HCT116 (cell line): ENCODE measurements at regions not wholly inside any gene's neighbourhood (a gene's known extent, or its start where the extent isn't known, plus 50 kb on each side); places are given as distances from the start of the nearest gene placed in this dataset.

Source experiments
- ATAC-seq: fragments of 200-7000 bp; cut with Tn5 transposase; 2 replicates; pipeline ENCODE4 v1.9.1; 2020; ENCODE audit warnings: mild to moderate bottlenecking, moderate library complexity
- BruUV-seq: library from RNA; stranded (reverse); fragments of 400-500 nt; replicated peaks from 2 replicates; lab custom pipeline; 2021; lab: Mats Ljungman, UMichigan
- CTCF ChIA-PET: fragments of 300-600 bp; sonication (Branson Sonifier 250); formaldehyde crosslinking; loops from one replicate; lab custom pipeline; 2021; ENCODE audit warnings: antibody characterized with exemption; lab: Charles Lee
- POLR2A ChIA-PET: fragments of 300-600, 350-600 bp; sonication (Branson Sonifier 250); formaldehyde crosslinking; loops from one replicate; lab custom pipeline; 2021; ENCODE audit warnings: antibody characterized with exemption; lab: Charles Lee
- RAD21 ChIA-PET, 2 experiments: fragments of 300-600 bp; sonication (Branson Sonifier 250); formaldehyde crosslinking; loops; one replicate each; lab custom pipeline; 2023; ENCODE audit warnings: low total read pairs in 2 of 2; ENCODE audit not compliant: uncharacterized antibody in 2 of 2, unreplicated experiment in 2 of 2, low non-redundant PET in 1 of 2; lab: Charles Lee
- DNase-seq: peaks from one replicate; pipeline ENCODE4 v3.0.0-alpha.2; 2010; ENCODE audit warnings: low read depth, low spot score
- H2AFZ ChIP-seq: fragments of 200-600 bp; shearing (Covaris generic), sonication (generic); 2 replicates; pipeline ENCODE4 v1.6.1; 2017; ENCODE audit warnings: low read depth, mixed run types, mixed read lengths, antibody characterized with exemption, low read length; ENCODE audit not compliant: poor library complexity, severe bottlenecking
- H3K27ac ChIP-seq: 2 replicates; pipeline ENCODE4 v1.5.1; 2012; ENCODE audit warnings: low read depth, low read length
- H3K27me3 ChIP-seq: fragments of 200-600 bp; sonication (generic); 2 replicates; pipeline ENCODE4 v1.6.1; 2016; ENCODE audit warnings: mixed run types, low read length, mixed read lengths; ENCODE audit not compliant: insufficient read depth
- H3K36me3 ChIP-seq, 2 experiments: fragments of 200-500 bp in 1 of 2; fragments of 200-600 bp in 1 of 2; sonication (Bioruptor generic) in 1 of 2; sonication (generic) in 1 of 2; 2 replicates each; pipeline versions ENCODE4 v1.5.1 to v1.6.1; 2014 to 2016; ENCODE audit warnings: low read length in 2 of 2, inconsistent platforms in 1 of 2, mixed read lengths in 1 of 2, mixed run types in 1 of 2; ENCODE audit not compliant: insufficient read depth in 2 of 2, control insufficient read depth in 1 of 2
- H3K4me1 ChIP-seq, 2 experiments: fragments of 200-600 bp in 1 of 2; sonication (generic) in 1 of 2; 2 replicates each; pipeline versions ENCODE4 v1.5.1 to v1.6.1; 2012 to 2017; ENCODE audit warnings: low read length in 2 of 2, inconsistent platforms in 1 of 2, mild to moderate bottlenecking in 1 of 2, mixed read lengths in 1 of 2, mixed run types in 1 of 2, moderate library complexity in 1 of 2; ENCODE audit not compliant: insufficient read depth in 2 of 2, control insufficient read depth in 1 of 2
- H3K4me2 ChIP-seq: fragments of 200-600 bp; sonication (generic); 2 replicates; pipeline ENCODE4 v1.6.1; 2017; ENCODE audit warnings: mixed run types, low read length, mixed read lengths
- H3K4me3 ChIP-seq, 2 experiments: fragments of 200-600 bp in 1 of 2; sonication (generic) in 1 of 2; replicated peaks in 1 of 2; 2 replicates each; pipeline ENCODE4 v1.5.1; 2011 to 2016; ENCODE audit warnings: low read length in 2 of 2, control low read depth in 1 of 2, low read depth in 1 of 2, mild to moderate bottlenecking in 1 of 2, mixed read lengths in 1 of 2, mixed run types in 1 of 2
- H3K79me2 ChIP-seq: fragments of 200-600 bp; sonication (generic); 2 replicates; pipeline ENCODE4 v1.6.1; 2017; ENCODE audit warnings: mild to moderate bottlenecking, mixed run types, low read length, moderate library complexity, mixed read lengths; ENCODE audit not compliant: insufficient read depth
- H3K9ac ChIP-seq: fragments of 200-600 bp; sonication (generic); 2 replicates; pipeline ENCODE4 v1.6.1; 2016; ENCODE audit warnings: low read length, mixed read lengths
- H3K9me2 ChIP-seq: fragments of 200-600 bp; sonication (generic), shearing (Covaris generic); 2 replicates; pipeline ENCODE4 v1.6.1; 2017; ENCODE audit warnings: mixed run types, mild to moderate bottlenecking, moderate library complexity; ENCODE audit not compliant: insufficient read depth
- H3K9me3 ChIP-seq, 2 experiments: fragments of 200-500 bp in 1 of 2; fragments of 200-600 bp in 1 of 2; sonication (Bioruptor generic) in 1 of 2; sonication (generic) in 1 of 2; 2 replicates each; pipeline ENCODE4 v1.6.1; 2014 to 2017; ENCODE audit warnings: low read length in 2 of 2, mixed read lengths in 2 of 2, inconsistent platforms in 1 of 2, low read depth in 1 of 2, mild to moderate bottlenecking in 1 of 2, mixed run types in 1 of 2, moderate library complexity in 1 of 2; ENCODE audit not compliant: control insufficient read depth in 1 of 2, insufficient read depth in 1 of 2
- H4K20me1 ChIP-seq: fragments of 200-600 bp; sonication (generic), shearing (Covaris generic); 2 replicates; pipeline ENCODE4 v1.6.1; 2017; ENCODE audit warnings: mixed run types, mild to moderate bottlenecking, moderate library complexity; ENCODE audit not compliant: insufficient read depth
- CBX3 ChIP-seq: IDR thresholded peaks from 2 replicates; pipeline ENCODE4 v1.6.1; 2012; ENCODE audit warnings: low read depth
- CEBPB ChIP-seq: IDR thresholded peaks from 2 replicates; pipeline ENCODE4 v1.6.1; 2012; ENCODE audit warnings: low read depth
- EGR1 ChIP-seq: IDR thresholded peaks from 2 replicates; pipeline ENCODE4 v1.6.1; 2012; ENCODE audit warnings: low read depth
- ELF1 ChIP-seq: IDR thresholded peaks from 2 replicates; pipeline ENCODE4 v1.6.1; 2012; ENCODE audit warnings: low read depth, borderline replicate concordance
- EZH2 ChIP-seq: fragments of 200-600 bp; sonication (generic); IDR thresholded peaks from 2 replicates; pipeline ENCODE4 v1.6.1; 2017; ENCODE audit warnings: antibody characterized with exemption, mixed run types
- EZH2phosphoT487 ChIP-seq: fragments of 200-600 bp; IDR thresholded peaks from 2 replicates; pipeline ENCODE4 v1.6.1; 2018; ENCODE audit warnings: antibody characterized with exemption, borderline replicate concordance
- FOSL1 ChIP-seq: IDR thresholded peaks from 2 replicates; pipeline ENCODE4 v1.6.1; 2012; ENCODE audit warnings: low read depth
- JUND ChIP-seq: IDR thresholded peaks from 2 replicates; pipeline ENCODE4 v1.6.1; 2012
- POLR2A ChIP-seq: IDR thresholded peaks from 2 replicates; pipeline ENCODE4 v1.7.0; 2011; ENCODE audit warnings: borderline replicate concordance; ENCODE audit not compliant: insufficient read depth, insufficient read length; ENCODE audit errors: extremely low read depth
- POLR2AphosphoS5 ChIP-seq: IDR thresholded peaks from 2 replicates; pipeline ENCODE4 v1.6.1; 2011; ENCODE audit warnings: mild to moderate bottlenecking, low read depth, low read length, moderate library complexity
- RAD21 ChIP-seq: IDR thresholded peaks from 2 replicates; pipeline ENCODE4 v1.6.1; 2012; ENCODE audit warnings: low read depth, mild to moderate bottlenecking
- SIN3A ChIP-seq: IDR thresholded peaks from 2 replicates; pipeline ENCODE4 v1.6.1; 2012; ENCODE audit warnings: low read depth
- SP1 ChIP-seq: IDR thresholded peaks from 2 replicates; pipeline ENCODE4 v1.6.1; 2012; ENCODE audit warnings: low read depth
- TCF7L2 ChIP-seq: IDR thresholded peaks from 2 replicates; pipeline ENCODE4 v1.7.0; 2011; ENCODE audit warnings: borderline replicate concordance, inconsistent platforms; ENCODE audit not compliant: insufficient read depth, insufficient read length; ENCODE audit errors: extremely low read depth
- YY1 ChIP-seq: IDR thresholded peaks from 2 replicates; pipeline ENCODE4 v1.6.1; 2011; ENCODE audit warnings: low read length, low read depth, moderate library complexity, mild to moderate bottlenecking; ENCODE audit not compliant: insufficient replicate concordance; ENCODE audit errors: extremely low read depth
- ZNF274 ChIP-seq: fragments of 200-500 bp; sonication (Bioruptor generic); IDR thresholded peaks from 2 replicates; pipeline ENCODE4 v1.6.1; 2014; ENCODE audit warnings: mild to moderate bottlenecking, low read depth, low read length, inconsistent platforms
- intact Hi-C: fragments of 100-400 bp; cut with micrococcal nuclease; formaldehyde crosslinking; loops from 2 replicates; pipeline ENCODE4 v1.10.0; 2022
- TF ChIP-seq, protein P1 (sequence below): IDR thresholded peaks from 2 replicates; pipeline ENCODE4 v1.6.1; 2011; ENCODE audit warnings: mild to moderate bottlenecking, low read length, moderate library complexity; ENCODE audit not compliant: insufficient replicate concordance; ENCODE audit errors: extremely low read depth
- TF ChIP-seq, protein P2 (sequence below): IDR thresholded peaks from 2 replicates; pipeline ENCODE4 v1.6.1; 2012
- TF ChIP-seq, protein P3 (sequence below): IDR thresholded peaks from 2 replicates; pipeline ENCODE4 v1.6.1; 2012

DNA sequence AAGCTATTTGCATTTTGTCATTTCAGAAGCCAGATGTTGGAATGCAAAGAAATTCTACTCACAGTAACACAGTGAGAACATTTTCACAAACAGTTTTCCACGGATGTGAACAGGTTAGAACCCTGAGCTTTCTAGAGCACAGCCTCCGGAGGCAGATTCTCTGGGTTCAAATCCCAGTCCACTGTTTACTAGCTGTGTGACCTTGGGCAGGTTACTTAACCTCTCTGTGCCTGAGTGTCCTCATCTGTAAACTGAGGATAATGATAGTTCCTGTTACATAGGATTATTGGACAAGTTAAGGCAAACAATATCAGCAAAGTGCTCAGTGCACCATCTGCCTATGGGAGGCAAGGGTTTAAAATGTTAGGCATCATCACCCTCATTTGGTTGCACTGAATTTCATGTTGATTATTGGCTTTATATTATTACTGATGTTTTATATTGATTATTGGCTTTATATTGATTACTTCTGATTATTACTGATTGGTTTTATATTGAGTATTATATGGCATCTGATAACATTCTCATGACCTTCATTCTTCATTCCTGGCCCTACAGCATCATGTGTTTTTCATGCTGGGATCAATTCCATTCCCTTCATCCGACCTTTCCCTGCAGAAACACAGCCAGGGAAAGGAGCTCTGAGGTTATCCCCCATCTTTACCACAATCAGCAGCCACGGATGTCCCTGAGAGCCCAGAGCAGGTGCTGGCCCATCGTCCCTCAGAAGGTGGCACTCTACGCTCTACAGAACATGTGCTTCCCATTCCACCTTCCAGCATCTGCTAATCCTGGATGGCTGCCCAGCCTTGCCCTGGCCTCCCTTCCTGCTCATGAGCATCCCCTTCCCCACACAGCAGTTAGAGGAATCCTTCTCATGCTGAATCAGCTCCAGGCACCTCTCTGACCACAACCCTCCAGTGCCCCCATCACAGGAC, 283.1 kb downstream of the PREX1 start:
- intact Hi-C loops: no loop called here
- ATAC-seq: peak; percentile 54
- no peaks in the 10 kb centered on the region for H3K79me2 ChIP-seq
- H4K20me1 ChIP-seq: no peaks in the 10 kb centered on the region
- BruUV-seq: no TSS peak
- TF ChIP-seq YY1: no peak
- TF ChIP-seq RAD21: 0 out of 2 replicates have a peak, but pooled peaks have one; percentile 20
- H3K4me2 ChIP-seq: no peak overlapping the region
- no peaks in the 10 kb centered on the region for H3K36me3 ChIP-seq
- no peaks in the 10 kb centered on the region for H3K9me2 ChIP-seq
- POLR2A ChIA-PET: no interaction called here
- H3K9me3 ChIP-seq: no peaks in the 10 kb centered on the region
- no peak overlapping the region for H2AFZ ChIP-seq
- no peaks in the 10 kb centered on the region for H3K27me3 ChIP-seq
- peaks cover 0 to under 1% of the 10 kb centered on the region in 2 experiments; a peak in 1 of 4 replicates for H3K4me1 ChIP-seq
- H3K27ac ChIP-seq: no peak overlapping the region
- H3K9ac ChIP-seq: no peak overlapping the region
- no peak for DNase-seq
- RAD21 ChIA-PET: no interaction called here
- no peak overlapping the region for H3K4me3 ChIP-seq
- CTCF ChIA-PET: interaction anchor here (0.9 kb wide), 1 partner anchor 76 kb away, joined by 4 read pairs; no protein-coding TSS in a partner anchor

DNA sequence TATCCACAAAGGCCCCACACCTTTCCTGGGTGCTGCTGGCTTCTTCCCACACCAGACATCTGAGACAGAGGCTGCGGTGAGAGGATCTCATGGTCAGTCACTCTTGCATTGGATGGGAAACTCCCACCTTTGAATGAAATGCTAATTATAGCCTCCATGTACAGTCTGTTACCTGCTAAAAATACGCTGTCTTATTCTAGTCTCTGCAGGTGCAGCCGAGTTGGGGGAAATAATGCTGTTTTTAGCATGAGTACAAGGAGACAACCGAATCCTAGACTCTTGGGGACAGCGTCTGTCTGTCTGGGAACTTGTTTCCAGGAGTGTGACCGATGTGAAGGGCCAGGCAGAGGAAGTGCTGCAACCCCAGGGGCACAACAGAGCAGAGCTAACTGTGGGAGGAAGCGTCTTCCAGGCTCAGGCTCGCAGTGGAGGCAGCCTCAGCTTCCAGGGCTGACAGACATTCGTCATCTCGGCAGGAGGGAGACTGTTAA, 286.2 kb downstream of the PREX1 start:
- no peak overlapping the region for H3K27ac ChIP-seq
- ChIA-PET RAD21 (no interaction called here), CTCF (no interaction called here), POLR2A (no interaction called here)
- no peaks in the 10 kb centered on the region for H3K27me3 ChIP-seq
- no peaks in the 10 kb centered on the region for H3K9me3 ChIP-seq
- no peak overlapping the region for H3K4me2 ChIP-seq
- H3K4me3 ChIP-seq: no peak overlapping the region
- no peaks in the 10 kb centered on the region for H3K9me2 ChIP-seq
- no peak overlapping the region for H3K9ac ChIP-seq
- no peak overlapping the region for H2AFZ ChIP-seq
- DNase-seq (no peak), ATAC-seq (no peak)
- BruUV-seq: no TSS peak
- H4K20me1 ChIP-seq: no peaks in the 10 kb centered on the region
- intact Hi-C loops: no loop called here
- H3K36me3 ChIP-seq: no peaks in the 10 kb centered on the region
- H3K79me2 ChIP-seq: no peaks in the 10 kb centered on the region
- H3K4me1 ChIP-seq: peaks cover 10 to 18% of the 10 kb centered on the region in 2 experiments
- no peak for TF ChIP-seq ZNF274
- TF ChIP-seq EZH2: no peak
- no peak for TF ChIP-seq RAD21
- TF ChIP-seq JUND: no peak
- TF ChIP-seq SIN3A: no peak
- TF ChIP-seq, protein P1, sequence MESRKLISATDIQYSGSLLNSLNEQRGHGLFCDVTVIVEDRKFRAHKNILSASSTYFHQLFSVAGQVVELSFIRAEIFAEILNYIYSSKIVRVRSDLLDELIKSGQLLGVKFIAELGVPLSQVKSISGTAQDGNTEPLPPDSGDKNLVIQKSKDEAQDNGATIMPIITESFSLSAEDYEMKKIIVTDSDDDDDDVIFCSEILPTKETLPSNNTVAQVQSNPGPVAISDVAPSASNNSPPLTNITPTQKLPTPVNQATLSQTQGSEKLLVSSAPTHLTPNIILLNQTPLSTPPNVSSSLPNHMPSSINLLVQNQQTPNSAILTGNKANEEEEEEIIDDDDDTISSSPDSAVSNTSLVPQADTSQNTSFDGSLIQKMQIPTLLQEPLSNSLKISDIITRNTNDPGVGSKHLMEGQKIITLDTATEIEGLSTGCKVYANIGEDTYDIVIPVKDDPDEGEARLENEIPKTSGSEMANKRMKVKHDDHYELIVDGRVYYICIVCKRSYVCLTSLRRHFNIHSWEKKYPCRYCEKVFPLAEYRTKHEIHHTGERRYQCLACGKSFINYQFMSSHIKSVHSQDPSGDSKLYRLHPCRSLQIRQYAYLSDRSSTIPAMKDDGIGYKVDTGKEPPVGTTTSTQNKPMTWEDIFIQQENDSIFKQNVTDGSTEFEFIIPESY: no peak
- no peak for TF ChIP-seq ELF1
- no peak for TF ChIP-seq CBX3
- TF ChIP-seq EZH2phosphoT487: no peak
- TF ChIP-seq CEBPB: no peak
- TF ChIP-seq, protein P2, sequence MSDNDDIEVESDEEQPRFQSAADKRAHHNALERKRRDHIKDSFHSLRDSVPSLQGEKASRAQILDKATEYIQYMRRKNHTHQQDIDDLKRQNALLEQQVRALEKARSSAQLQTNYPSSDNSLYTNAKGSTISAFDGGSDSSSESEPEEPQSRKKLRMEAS: no peak
- TF ChIP-seq POLR2AphosphoS5: no peak
- TF ChIP-seq SP1: no peak
- no peak for TF ChIP-seq FOSL1
- no peak for TF ChIP-seq EGR1
- no peak for TF ChIP-seq TCF7L2
- TF ChIP-seq, protein P3, sequence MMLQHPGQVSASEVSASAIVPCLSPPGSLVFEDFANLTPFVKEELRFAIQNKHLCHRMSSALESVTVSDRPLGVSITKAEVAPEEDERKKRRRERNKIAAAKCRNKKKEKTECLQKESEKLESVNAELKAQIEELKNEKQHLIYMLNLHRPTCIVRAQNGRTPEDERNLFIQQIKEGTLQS: no peak
- no peak for TF ChIP-seq POLR2A
